Osteocyte (in vitro differentiated cells): ENCODE measurements at regions not wholly inside any gene's neighbourhood (a gene's known extent, or its start where the extent isn't known, plus 50 kb on each side); places are given as distances from the start of the nearest gene placed in this dataset.

Experiments
- DNase-seq: peaks from one replicate; pipeline ENCODE4 v3.0.0; 2021; ENCODE audit warnings: mixed read lengths; ENCODE audit not compliant: unreplicated experiment; ENCODE audit errors: extremely low spot score
- H3K27ac Mint-ChIP-seq: one replicate; pipeline ENCODE4 v1.8.0; 2021; ENCODE audit warnings: mild to moderate bottlenecking, mixed read lengths; ENCODE audit not compliant: unreplicated experiment
- H3K27me3 Mint-ChIP-seq: one replicate; pipeline ENCODE4 v1.8.0; 2021; ENCODE audit warnings: mixed read lengths; ENCODE audit not compliant: unreplicated experiment
- H3K36me3 Mint-ChIP-seq: one replicate; pipeline ENCODE4 v1.8.0; 2021; ENCODE audit warnings: mixed read lengths; ENCODE audit not compliant: unreplicated experiment
- H3K4me1 Mint-ChIP-seq: one replicate; pipeline ENCODE4 v1.8.0; 2021; ENCODE audit warnings: mixed read lengths; ENCODE audit not compliant: unreplicated experiment
- H3K4me3 Mint-ChIP-seq: one replicate; pipeline ENCODE4 v1.8.0; 2021; ENCODE audit warnings: mild to moderate bottlenecking, moderate library complexity, mixed read lengths; ENCODE audit not compliant: unreplicated experiment
- H3K9me3 Mint-ChIP-seq: one replicate; pipeline ENCODE4 v1.8.0; 2021; ENCODE audit warnings: mixed read lengths; ENCODE audit not compliant: unreplicated experiment
- CTCF ChIP-seq: fragments of 200-600 bp; sonication (generic); IDR thresholded peaks from 2 replicates; pipeline ENCODE4 v1.5.0; 2021; ENCODE audit warnings: antibody characterized with exemption, mild to moderate bottlenecking, moderate library complexity

GRCh38 chr13:80516818-80517348 is 176.0 kb upstream of the SPRY2 start:
- TF ChIP-seq CTCF: no peak
- DNase-seq: no peak
- H3K27me3 Mint-ChIP-seq: no peaks in the 10 kb centered on the region
- H3K4me1 Mint-ChIP-seq: no peaks in the 10 kb centered on the region
- H3K4me3 Mint-ChIP-seq: no peak overlapping the region
- H3K36me3 Mint-ChIP-seq: peaks cover 9% of the 10 kb centered on the region
- H3K27ac Mint-ChIP-seq: no peak overlapping the region
- peaks cover 26% of the 10 kb centered on the region for H3K9me3 Mint-ChIP-seq

- no peaks in the 10 kb centered on the region for H3K27me3 Mint-ChIP-seq
- no peak for TF ChIP-seq CTCF
- H3K27ac Mint-ChIP-seq: no peak overlapping the region
- peaks cover 26% of the 10 kb centered on the region for H3K9me3 Mint-ChIP-seq
- peaks cover 9% of the 10 kb centered on the region for H3K36me3 Mint-ChIP-seq
- DNase-seq: no peak
- H3K4me3 Mint-ChIP-seq: no peak overlapping the region
- H3K4me1 Mint-ChIP-seq: peaks cover 6% of the 10 kb centered on the region
Observed at GRCh38 chr13:80515296-80515695, 174.4 kb upstream of the SPRY2 start.

GRCh38 chr13:80513196-80513595 is 172.3 kb upstream of the SPRY2 start:
- TF ChIP-seq CTCF: no peak
- H3K4me3 Mint-ChIP-seq: no peak overlapping the region

GRCh38 chr13:80510686-80511085 is 169.8 kb upstream of the SPRY2 start:
- no peaks in the 10 kb centered on the region for H3K27me3 Mint-ChIP-seq
- H3K4me1 Mint-ChIP-seq: peaks cover 6% of the 10 kb centered on the region
- H3K36me3 Mint-ChIP-seq: peaks cover 5% of the 10 kb centered on the region
- H3K4me3 Mint-ChIP-seq: no peak overlapping the region
- no peak overlapping the region for H3K27ac Mint-ChIP-seq
- H3K9me3 Mint-ChIP-seq: peaks cover 17% of the 10 kb centered on the region
- no peak for TF ChIP-seq CTCF
- DNase-seq: no peak

More at GRCh38 chr13:80513196-80513595, 172.3 kb upstream of the SPRY2 start:
- H3K36me3 Mint-ChIP-seq: peaks cover 4% of the 10 kb centered on the region
- no peaks in the 10 kb centered on the region for H3K27me3 Mint-ChIP-seq
- no peak overlapping the region for H3K27ac Mint-ChIP-seq
- no peak for DNase-seq
- peaks cover 6% of the 10 kb centered on the region for H3K4me1 Mint-ChIP-seq
- peaks cover 16% of the 10 kb centered on the region for H3K9me3 Mint-ChIP-seq

GRCh38 chr13:80509264-80509663 is 168.3 kb upstream of the SPRY2 start:
- Mint-ChIP-seq H3K4me1 (peaks cover 12% of the 10 kb centered on the region), H3K27me3 (no peaks in the 10 kb centered on the region), H3K4me3 (no peak overlapping the region), H3K9me3 (peaks cover 24% of the 10 kb centered on the region), H3K36me3 (peaks cover 8% of the 10 kb centered on the region), H3K27ac (no peak overlapping the region)
- no peak for TF ChIP-seq CTCF
- no peak for DNase-seq
